ENCODE measurements at regions not wholly inside any gene's neighbourhood (a gene's known extent, or its start where the extent isn't known, plus 50 kb on each side); places are given as distances from the start of the nearest gene placed in this dataset.

- H3K9me2 ChIP-seq (replicated peaks; ENCODE audit: control insufficient read depth, low read length): no peaks in the 10 kb centered on the region
- H3K4me1 ChIP-seq (ENCODE audit: control insufficient read depth, low read length): no peaks in the 10 kb centered on the region
- TF ChIP-seq CTCF (IDR thresholded peaks at IDR 0.05; ENCODE audit: low read depth, low read length, poor library complexity, severe bottlenecking): no peak
- H3F3A ChIP-seq (ENCODE audit: control insufficient read depth, insufficient read depth): no peaks in the 10 kb centered on the region
- H3K9me3 ChIP-seq (ENCODE audit: control insufficient read depth, insufficient read depth, low read length): no peaks in the 10 kb centered on the region
- H4K20me1 ChIP-seq (ENCODE audit: control insufficient read depth, insufficient read depth, low read depth, low read length): no peaks in the 10 kb centered on the region
- H3K4me3 ChIP-seq (ENCODE audit: low read length): no peak overlapping the region
- H3K27me3 ChIP-seq (ENCODE audit: control insufficient read depth, low read length): no peaks in the 10 kb centered on the region
- no peaks in the 10 kb centered on the region for H3K79me2 ChIP-seq (ENCODE audit: control insufficient read depth, low read length)
- H3K27ac ChIP-seq (ENCODE audit: low read depth, low read length): no peak overlapping the region
- no peaks in the 10 kb centered on the region for H3K36me3 ChIP-seq (ENCODE audit: control insufficient read depth, low read length)
- H3K4me2 ChIP-seq (ENCODE audit: low read length): no peak overlapping the region
Observed at GRCh38 chr7:85457911-85458310, 271.1 kb upstream of the SEMA3D start.

GRCh38 chr7:85456254-85456653 is 269.4 kb upstream of the SEMA3D start:
- H3K79me2 ChIP-seq (ENCODE audit: control insufficient read depth, low read length): no peaks in the 10 kb centered on the region
- H3F3A ChIP-seq (ENCODE audit: control insufficient read depth, insufficient read depth): no peaks in the 10 kb centered on the region
- no peaks in the 10 kb centered on the region for H3K4me1 ChIP-seq (ENCODE audit: control insufficient read depth, low read length)
- no peaks in the 10 kb centered on the region for H4K20me1 ChIP-seq (ENCODE audit: control insufficient read depth, insufficient read depth, low read depth, low read length)
- no peak overlapping the region for H3K4me2 ChIP-seq (ENCODE audit: low read length)
- H3K9me3 ChIP-seq (ENCODE audit: control insufficient read depth, insufficient read depth, low read length): no peaks in the 10 kb centered on the region
- no peaks in the 10 kb centered on the region for H3K27me3 ChIP-seq (ENCODE audit: control insufficient read depth, low read length)
- no peaks in the 10 kb centered on the region for H3K36me3 ChIP-seq (ENCODE audit: control insufficient read depth, low read length)
- TF ChIP-seq EZH2phosphoT487 (IDR thresholded peaks at IDR 0.05; ENCODE audit: borderline replicate concordance, low read length): no peak
- TF ChIP-seq CTCF (IDR thresholded peaks at IDR 0.05; ENCODE audit: low read depth, low read length, poor library complexity, severe bottlenecking): no peak
- H3K9me2 ChIP-seq (replicated peaks; ENCODE audit: control insufficient read depth, low read length): no peaks in the 10 kb centered on the region
- no peak overlapping the region for H3K27ac ChIP-seq (ENCODE audit: low read depth, low read length)
- no peak overlapping the region for H3K4me3 ChIP-seq (ENCODE audit: low read length)

GRCh38 chr7:85454904-85455303 is 268.0 kb upstream of the SEMA3D start:
- H3K9me3 ChIP-seq (ENCODE audit: control insufficient read depth, insufficient read depth, low read length): no peaks in the 10 kb centered on the region
- no peaks in the 10 kb centered on the region for H4K20me1 ChIP-seq (ENCODE audit: control insufficient read depth, insufficient read depth, low read depth, low read length)
- no peaks in the 10 kb centered on the region for H3F3A ChIP-seq (ENCODE audit: control insufficient read depth, insufficient read depth)
- no peaks in the 10 kb centered on the region for H3K36me3 ChIP-seq (ENCODE audit: control insufficient read depth, low read length)
- H3K4me2 ChIP-seq (ENCODE audit: low read length): no peak overlapping the region
- no peaks in the 10 kb centered on the region for H3K27me3 ChIP-seq (ENCODE audit: control insufficient read depth, low read length)
- H3K4me3 ChIP-seq (ENCODE audit: low read length): no peak overlapping the region
- H3K4me1 ChIP-seq (ENCODE audit: control insufficient read depth, low read length): no peaks in the 10 kb centered on the region
- no peaks in the 10 kb centered on the region for H3K9me2 ChIP-seq (replicated peaks; ENCODE audit: control insufficient read depth, low read length)
- no peak overlapping the region for H3K27ac ChIP-seq (ENCODE audit: low read depth, low read length)
- TF ChIP-seq CTCF (IDR thresholded peaks at IDR 0.05; ENCODE audit: low read depth, low read length, poor library complexity, severe bottlenecking) (no peak), EZH2phosphoT487 (IDR thresholded peaks at IDR 0.05; ENCODE audit: borderline replicate concordance, low read length) (no peak)
- no peaks in the 10 kb centered on the region for H3K79me2 ChIP-seq (ENCODE audit: control insufficient read depth, low read length)

- H3K4me3 ChIP-seq (ENCODE audit: low read length): no peak overlapping the region
- TF ChIP-seq CTCF (IDR thresholded peaks at IDR 0.05; ENCODE audit: low read depth, low read length, poor library complexity, severe bottlenecking) (no peak), EZH2phosphoT487 (IDR thresholded peaks at IDR 0.05; ENCODE audit: borderline replicate concordance, low read length) (no peak)
Observed at GRCh38 chr7:85452674-85453073, 265.8 kb upstream of the SEMA3D start.

More at GRCh38 chr7:85452674-85453073, 265.8 kb upstream of the SEMA3D start:
- Histone ChIP-seq H3K4me1 (ENCODE audit: control insufficient read depth, low read length) (no peaks in the 10 kb centered on the region), H3K27ac (ENCODE audit: low read depth, low read length) (no peak overlapping the region), H3F3A (ENCODE audit: control insufficient read depth, insufficient read depth) (no peaks in the 10 kb centered on the region), H3K9me2 (replicated peaks; ENCODE audit: control insufficient read depth, low read length) (no peaks in the 10 kb centered on the region), H3K9me3 (ENCODE audit: control insufficient read depth, insufficient read depth, low read length) (no peaks in the 10 kb centered on the region), H4K20me1 (ENCODE audit: control insufficient read depth, insufficient read depth, low read depth, low read length) (no peaks in the 10 kb centered on the region), H3K27me3 (ENCODE audit: control insufficient read depth, low read length) (no peaks in the 10 kb centered on the region), H3K36me3 (ENCODE audit: control insufficient read depth, low read length) (no peaks in the 10 kb centered on the region), H3K79me2 (ENCODE audit: control insufficient read depth, low read length) (no peaks in the 10 kb centered on the region), H3K4me2 (ENCODE audit: low read length) (no peak overlapping the region)
